ENCODE measurements at regions not wholly inside any gene's neighbourhood (a gene's known extent, or its start where the extent isn't known, plus 50 kb on each side); places are given as distances from the start of the nearest gene placed in this dataset.

- TF ChIP-seq CTCF (conservative IDR thresholded peaks at IDR 0.05): no peak
- TF ChIP-seq EZH2 (IDR thresholded peaks at IDR 0.05; ENCODE audit: low read depth): no peak
These were observed 182.2 kb downstream of the NNT start for GRCh38 chr5:43785198-43785597.

Measured in PC-9 (cell line).